ENCODE measurements at regions not wholly inside any gene's neighbourhood (a gene's known extent, or its start where the extent isn't known, plus 50 kb on each side); places are given as distances from the start of the nearest gene placed in this dataset.
"Not testable (repeated sequence)": the region's sequence is repeated elsewhere in the genome, so short reads cannot be mapped to it uniquely, and the experiment has no call there.

DNA sequence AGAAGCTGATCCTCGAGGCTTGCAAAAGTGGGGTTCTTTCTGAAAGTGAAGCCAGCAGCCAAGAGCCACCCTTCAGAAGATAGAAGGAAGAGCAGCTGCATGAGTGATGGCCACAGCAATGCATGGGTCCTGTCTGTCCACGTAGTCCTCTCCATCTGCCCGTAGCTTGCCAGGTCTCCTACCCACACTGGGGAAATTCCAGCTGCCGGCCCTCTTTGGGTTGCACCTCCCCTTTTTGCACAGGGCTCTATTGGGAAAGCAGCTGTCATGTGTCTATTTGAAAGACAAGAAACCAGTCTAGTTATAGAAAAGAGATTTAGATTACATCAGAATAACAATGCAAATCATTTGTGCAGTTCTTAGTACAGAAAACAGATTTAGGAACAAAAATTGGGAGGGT is 204.4 kb downstream of the GIPC2 start:
- no peak for DNase-seq

DNA sequence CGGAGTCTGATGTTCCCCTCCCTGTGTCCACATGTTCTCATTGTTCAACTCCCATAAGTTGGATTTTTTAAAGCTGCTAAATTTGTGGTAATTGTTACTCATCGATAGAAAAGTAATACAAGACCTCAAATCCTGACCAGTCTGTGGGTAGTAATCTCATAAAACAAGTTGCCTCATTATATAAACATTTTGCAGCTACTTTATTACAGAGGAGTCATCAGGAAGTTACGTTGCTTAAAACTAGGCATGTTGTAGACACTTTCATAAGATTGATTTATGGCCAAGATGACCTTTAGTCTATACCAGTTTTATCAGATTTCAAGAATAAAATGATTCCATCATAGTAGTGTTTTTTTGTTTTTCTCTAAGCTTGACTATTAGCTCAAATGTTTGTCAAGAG is 208.8 kb downstream of the GIPC2 start:
- DNase-seq = no peak

DNA sequence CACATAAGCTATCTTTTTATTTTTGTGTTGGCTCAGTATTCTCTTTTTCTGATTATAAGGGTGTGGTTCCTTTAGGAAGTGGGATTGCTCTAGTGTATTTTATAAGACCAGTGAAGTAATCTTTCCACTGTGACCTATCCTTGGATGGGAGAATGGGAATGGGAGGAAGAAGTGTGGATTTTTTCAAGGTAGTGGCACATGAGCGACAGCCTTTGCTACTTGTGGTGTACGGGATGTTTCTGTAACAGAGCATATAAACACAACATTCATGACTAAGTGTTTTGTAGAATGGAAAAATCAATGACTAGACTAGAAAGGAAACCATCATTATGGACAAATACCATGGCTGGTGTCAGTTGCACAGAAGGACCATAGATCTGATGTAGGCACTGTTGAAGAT is 209.6 kb downstream of the GIPC2 start:
- DNase-seq = no peak

DNA sequence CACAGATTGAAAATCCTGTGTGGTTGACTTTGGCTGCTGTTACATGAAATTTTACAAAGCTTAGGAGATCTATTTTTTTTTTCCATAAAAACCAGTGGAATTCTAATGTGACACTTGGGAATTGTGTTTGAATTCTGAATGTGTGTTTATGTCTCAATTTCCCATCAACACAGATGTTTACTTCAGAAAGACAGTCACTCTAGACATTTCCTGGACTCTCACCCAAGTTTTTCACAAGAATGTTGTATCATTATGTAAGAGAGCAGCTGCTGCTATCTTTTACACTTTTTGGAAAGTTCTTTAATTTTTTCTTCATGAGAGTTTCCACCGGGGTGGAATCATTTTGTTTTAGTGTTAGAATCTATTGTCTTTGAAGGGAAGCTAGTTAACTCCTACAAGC is 210.1 kb downstream of the GIPC2 start:
- no peak for DNase-seq

DNA sequence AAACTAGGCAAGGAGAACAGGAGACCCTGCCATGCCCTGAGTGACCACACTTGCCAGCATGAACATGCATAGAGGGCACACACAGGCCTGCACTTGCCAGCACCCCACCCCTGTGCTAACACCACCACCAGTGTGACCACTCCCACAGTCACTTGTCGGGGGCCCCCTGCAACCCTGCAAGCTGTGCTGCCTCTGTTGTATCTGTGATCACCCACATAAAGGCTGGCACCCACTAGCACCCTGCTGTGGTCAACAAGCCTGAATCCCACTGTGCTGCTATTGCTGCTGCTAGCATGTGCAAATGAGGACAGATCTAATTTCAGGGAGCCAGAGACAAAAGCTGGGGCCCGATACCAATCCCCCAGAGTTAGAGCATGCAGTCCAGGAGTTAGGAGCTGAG is 217.7 kb downstream of the GIPC2 start:
- no peak for DNase-seq

DNA sequence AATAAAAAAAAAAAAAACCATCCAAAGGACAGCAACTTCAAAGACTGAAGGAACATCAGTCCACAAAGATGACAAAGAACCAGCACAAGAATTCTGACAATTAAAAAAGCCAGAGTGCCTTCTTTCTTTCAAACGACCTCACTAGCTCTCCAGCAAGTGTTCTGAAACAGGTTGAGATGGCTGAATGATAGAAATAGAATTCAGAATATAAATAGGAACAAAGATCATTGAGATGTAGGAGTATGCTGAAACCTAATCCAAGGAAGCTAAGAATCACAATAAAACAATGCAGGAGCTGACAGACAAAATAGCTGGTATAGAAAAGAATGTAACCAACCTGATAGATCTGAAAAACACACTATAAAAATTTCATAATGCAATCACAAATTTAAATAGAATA is 218.2 kb downstream of the GIPC2 start:
- no peak for DNase-seq

DNA sequence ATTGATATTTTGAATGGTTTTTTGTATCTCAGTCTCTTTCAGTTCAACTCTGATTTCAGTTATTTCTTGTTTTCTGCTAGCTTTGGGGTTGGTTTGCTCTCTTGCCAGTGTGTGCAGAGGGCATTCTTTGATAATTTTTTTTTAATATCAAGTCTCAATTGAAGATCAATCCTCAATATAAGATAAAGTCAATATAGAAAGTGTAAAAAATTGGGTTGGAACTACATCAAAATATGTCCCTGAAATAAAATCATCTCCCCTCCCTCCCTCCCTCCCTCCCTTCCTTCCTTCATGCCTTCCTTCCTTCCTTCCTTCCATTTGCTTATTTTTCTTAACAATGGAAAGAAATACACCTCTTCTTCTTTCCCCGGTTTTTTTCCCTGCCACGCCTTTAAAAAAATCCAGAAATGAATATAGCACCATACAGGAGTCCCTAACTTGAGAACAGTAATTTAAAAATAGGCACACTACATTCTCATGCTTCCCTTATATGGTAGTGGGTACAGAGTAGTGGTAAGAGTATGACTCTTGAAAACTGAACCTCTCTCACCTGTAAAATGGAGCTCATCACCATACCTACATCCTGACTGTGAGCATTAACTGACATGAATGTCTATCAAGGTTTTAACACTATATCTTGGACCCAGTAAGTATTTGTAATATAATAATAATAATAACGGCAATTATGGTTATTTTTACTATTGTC is 221.9 kb downstream of the GIPC2 start:
- DNase-seq = no peak

DNA sequence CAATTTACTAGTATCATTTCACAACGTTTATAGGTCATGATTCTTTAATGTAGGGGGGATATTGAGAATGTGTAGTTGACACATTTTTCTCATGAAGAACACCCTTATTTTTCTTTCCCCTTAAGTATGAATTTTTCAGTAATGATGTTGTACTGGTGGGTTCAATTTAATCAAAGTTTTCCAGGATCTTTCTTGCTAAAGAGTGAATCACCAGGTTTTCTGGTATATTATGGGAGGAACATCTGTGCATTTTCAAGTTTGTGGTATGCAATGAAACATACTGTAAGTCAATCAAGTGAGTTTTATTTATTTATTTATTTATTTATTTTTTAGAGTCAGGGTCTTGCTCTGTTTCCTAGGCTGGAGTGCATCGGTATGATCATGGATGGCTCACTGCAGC is 221.2 kb upstream of the PTGFR start:
- no peak for DNase-seq

DNA sequence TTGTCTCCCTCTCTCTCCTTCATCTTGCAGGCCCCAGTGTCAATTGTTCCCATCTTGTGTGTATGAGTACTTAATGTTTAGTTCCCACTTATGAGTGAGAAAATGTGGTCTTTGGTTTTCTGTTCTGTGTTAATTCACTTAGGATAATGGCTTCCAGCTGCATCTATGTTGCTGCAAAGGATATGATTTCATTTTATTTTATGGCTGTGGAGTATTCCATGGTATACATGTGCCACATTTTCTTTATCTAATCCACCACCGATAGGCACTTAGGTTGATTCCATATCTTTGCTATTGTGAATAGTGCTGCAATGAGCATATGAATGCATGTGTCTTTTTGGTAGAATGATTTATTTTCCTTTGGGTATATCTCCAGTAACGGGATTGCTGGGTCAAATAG is 219.4 kb upstream of the PTGFR start:
- not testable (repeated sequence) for DNase-seq

DNA sequence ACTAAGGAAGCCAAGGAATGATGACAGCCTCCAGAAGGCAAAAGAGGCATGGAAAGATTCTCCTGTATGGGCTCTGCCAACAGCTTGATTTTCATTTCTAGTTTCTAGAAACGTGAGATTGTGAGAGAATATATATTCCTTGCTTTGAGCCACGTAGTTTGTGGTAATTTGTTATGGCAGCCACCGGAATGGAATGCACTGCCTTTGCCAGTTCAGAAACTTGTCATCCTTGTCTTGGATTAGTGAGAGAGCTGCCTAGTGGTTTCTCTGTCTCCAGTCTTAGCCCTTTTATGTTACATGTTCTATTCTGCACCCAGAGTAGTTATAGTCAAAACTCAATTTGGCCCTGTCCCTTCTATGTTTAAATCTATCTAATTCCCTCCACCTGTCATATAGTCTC is 216.0 kb upstream of the PTGFR start:
- no peak for DNase-seq

DNA sequence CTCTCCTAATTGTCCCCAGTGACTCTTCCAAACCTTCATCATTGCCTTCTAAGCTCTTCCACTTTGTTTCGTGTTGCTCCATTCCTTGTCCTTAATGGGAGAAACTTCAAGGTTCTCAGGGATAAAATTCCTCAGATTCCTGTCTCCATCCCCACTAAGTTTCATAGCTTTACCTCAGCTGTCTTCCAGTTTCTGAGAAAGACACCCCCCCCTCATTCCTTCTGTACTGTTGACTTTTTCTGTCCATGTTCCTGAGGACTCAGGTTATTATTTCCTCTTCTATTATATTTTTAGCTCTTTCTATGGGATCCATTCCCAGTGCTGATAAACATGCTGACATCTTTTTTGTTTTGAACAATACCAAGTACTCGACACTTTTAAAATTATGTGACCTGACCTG is 215.3 kb upstream of the PTGFR start:
- no peak for DNase-seq

DNA sequence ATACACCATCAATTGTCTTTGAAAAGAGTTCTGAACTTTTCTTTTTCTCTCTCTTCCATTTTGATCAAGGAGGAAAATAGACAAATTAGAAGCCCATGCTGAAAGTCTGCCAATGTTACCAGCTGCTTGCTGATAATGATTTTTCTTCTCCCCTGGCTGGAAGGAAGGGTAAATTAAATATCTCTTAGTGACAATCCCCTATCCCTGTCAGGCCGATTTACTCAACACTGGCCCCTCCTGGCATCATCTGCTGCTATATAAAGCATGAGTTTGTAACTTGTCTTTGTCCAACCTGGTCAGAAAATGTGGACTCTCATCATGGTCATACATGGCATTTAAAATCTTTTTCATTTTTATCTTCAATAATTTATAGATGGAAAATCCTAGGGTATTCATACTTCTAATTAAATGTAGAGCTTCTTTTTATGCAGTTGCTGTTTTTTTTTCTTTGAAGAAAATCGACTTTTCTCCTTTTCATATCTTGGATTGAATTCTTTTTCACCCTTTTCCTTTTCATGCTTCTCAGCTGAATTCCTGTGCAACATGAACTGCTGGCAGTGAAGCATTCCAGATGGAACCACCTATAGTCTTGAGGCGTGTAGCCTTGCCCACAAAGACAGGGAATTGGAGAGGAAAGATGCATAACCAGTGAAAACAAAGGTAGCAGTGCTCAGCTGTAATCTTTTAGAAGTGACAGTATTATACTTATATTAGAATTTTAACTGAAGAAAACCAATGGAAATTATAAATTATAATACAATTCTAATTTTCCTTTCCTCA is 214.7 kb upstream of the PTGFR start:
- DNase-seq = no peak

DNA sequence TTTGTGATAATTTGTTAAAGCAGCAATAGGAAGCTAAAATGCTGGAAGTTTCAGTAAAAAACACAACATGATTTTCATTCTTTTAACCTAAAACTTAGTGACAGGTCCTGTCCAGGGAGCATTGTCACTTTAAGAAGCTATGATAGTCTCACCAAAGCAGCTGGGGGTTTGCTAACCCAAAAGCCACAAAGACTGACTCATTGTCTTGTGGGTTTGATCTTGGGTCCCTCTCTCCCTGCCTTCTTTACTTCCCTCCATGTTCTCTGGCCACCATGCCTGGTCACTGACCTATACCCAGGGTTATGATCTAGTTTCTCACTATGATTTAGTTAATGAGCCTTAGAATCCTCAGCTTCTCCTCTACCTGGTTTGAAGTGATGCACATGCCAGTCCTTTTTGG is 213.5 kb upstream of the PTGFR start:
- DNase-seq = no peak

DNA sequence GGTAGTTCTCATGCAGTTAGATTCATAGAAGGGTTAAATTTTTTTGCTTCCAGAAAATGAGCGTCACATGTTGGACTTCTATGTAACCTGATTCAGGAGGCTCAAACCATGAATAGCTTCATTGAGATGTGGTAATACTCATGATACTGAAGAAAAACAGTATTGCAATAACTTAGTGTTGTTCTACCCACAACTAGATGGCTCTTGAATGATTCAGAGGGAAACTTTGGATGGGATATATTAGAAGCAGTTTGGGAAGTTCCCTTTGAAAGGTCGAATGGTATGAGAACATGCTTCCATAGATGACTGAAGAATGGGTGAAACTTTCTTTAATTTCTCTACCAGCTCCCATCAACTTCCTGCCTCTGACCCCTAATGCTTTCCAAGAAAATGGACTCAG is 211.7 kb upstream of the PTGFR start:
- DNase-seq = no peak

DNA sequence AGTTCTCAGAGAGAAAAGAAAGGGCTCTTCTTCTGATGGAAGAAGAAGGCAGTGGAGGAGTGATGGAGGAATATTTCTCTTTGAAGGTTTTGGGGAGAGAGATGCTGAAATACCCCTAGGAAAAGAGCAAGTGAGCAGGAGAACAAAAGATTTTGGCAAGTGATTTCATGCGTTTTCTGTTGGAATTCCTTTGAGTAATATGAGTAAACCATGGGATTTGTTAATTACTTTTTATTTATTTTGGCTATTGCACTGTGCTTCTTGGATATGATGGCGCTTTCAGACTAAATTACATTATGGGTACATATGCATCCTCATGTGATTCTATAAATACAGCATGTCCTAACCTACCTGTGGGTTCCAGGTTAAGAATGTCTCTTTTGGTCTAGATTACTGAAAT is 210.1 kb upstream of the PTGFR start:
- no peak for DNase-seq

DNA sequence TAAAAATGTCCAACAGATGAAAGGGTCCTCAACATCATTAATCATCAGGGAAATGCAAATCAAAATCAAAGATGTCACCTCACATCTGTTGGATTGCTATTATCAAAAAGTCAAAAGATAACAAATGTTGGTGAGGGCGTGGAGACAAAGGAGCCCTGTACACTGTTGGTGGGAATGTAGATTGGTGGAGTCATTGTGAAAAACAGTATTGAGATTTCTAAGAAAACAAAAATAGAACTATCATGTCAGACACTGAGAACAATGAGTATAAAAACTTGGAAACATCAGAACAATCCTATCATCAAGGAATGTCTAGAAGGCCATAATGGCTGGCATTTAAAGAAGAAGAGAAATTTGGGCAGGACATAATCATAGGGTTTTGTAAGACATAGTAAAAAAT is 209.2 kb upstream of the PTGFR start:
- no peak for DNase-seq

DNA sequence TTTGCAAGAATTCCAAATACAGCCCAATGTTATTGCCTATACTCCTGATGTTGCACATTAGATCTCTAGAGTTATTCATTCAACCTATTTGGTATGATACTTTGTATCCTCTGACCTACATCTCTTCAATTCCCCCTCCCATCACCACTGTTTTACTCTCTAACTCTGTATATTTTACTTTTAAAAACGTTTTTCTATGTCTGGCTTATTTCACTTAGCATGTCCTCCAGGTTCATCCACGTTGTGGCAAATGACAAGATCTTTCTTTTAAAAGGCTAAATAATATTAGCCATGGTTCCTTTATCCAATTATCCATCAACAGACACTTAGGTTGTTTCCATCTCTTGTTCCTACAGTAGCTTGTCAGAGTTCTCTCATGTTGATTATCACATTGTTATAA is 207.1 kb upstream of the PTGFR start:
- no peak for DNase-seq

DNA sequence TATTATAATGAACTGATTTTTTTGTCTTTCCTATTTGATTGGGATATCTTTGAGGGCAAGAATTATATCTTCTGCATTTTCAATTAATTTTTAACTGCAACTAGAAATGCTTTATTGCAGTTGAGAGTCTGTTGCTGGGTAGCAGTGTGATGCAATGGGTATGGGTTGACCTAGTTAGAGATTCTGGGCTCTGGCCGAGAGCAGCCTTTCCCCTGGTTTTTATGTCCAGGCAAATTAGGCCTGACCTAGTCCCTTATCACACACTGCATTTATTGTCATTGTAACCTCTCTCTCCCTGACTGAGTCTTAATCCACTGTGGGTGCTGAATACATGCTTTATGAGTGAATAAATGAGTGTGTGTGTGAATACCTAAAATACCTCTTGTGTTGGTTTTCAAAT is 206.4 kb upstream of the PTGFR start:
- DNase-seq = no peak

DNA sequence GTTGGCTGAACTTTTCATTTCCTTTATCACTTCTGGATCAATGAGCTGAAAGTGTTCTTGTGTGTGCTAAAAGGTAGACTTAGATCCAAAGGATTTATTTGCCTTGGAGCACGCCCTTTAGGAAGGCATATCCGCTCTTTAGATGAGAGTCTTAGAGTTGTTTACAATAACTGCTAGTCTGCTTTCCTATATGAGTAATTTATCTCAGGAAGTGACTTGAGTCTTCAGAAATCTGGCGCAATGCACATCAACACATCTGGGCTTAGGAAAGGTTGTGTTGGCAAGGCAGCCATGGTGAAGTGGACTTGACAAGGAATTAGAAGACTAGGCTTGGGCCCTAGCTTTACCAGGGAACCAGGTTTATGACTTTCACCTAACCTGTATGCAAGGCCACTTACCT is 204.1 kb upstream of the PTGFR start:
- no peak for DNase-seq

DNA sequence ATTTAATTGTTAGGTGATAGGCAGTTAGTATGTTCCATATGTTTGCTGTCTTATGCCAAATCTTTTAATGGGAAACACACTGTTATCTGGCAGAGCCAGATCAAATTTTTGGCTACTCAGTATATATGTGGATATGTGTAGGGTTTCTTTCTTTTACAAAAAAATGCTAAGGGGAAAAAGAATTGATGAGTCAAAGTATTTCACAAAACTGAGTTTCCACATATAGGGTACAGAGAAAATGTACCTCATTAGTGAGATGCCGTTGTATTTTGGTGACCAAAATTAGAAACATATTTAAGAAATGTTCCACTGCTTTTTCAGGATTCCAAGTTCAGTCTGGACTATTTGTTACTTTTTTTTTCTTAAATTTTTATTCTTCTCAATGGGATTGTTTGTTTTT is 201.2 kb upstream of the PTGFR start:
- no peak for DNase-seq

DNA sequence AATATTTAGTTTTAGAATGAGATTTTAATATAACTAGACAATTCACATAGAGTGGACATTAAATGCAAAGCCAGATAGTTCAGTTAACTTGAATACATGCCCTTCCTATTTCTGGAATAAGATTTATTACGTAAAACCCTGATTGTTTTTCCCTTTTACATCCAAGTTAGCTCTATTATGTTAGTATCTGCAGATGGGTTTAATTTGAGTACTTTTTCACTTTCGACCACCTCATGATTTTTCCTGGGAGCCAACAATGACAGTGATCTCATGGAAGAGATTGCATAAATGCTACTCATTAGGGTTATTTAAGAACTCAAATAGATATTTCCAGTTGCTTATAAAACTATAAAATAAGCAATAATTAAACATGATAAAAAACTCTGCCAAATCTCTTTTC is 199.4 kb upstream of the PTGFR start:
- DNase-seq = no peak

DNA sequence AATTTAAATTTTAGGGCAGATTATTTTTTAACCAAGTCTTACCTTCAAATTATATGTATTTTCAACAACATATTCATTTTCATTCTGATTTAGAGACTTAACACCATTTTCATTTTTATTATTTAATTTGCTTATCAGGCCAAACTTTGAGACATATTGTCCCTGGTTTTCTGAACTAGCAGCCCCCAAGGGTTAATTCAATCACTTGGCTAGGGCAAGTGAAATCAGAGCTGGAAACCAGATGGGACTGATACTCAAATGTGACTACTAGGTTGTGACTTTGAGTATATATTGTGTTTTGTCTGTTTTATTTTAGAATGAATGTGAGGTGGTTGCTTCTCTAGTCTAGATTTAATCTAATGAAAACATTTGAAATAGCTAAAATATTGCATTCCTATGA is 198.9 kb upstream of the PTGFR start:
- DNase-seq = no peak

DNA sequence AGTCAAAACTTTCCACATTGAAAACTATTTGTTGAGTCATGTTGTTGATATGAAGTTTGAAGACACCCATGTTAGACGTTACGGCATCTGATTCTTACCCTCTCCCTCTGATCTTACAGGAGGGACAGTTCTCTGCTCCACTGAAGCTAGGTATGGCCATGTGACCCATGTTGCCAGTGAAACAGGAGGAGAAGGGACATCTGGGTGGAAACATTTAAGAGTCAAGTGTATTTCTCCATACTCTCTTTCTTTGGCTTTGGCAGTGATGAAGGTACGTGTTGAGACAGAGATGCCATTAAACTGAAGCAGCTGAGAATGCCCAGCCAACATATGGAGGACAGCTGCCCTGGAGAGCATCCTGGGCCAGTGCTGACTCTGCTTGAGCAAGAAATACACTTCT is 198.4 kb upstream of the PTGFR start:
- no peak for DNase-seq

DNA sequence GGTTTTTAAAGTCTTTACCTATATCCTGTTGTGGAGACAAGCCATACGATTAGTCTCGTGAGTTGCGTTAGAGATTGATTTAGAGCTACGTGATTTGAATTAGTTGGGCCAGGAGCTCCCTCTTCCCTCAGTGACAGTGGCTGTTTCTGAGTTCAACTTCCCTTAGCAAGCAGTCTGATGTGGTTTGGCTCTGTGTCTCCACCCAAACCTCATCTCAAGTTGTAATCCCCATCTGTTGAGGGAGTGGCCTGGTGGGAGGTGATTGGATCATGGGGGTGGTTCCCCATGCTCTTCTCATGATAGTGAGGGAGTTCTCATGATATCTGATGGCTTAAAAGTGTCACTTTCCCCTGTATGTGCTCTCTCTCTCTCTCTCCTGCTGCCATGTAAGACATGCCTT is 192.9 kb upstream of the PTGFR start:
- no peak for DNase-seq

DNA sequence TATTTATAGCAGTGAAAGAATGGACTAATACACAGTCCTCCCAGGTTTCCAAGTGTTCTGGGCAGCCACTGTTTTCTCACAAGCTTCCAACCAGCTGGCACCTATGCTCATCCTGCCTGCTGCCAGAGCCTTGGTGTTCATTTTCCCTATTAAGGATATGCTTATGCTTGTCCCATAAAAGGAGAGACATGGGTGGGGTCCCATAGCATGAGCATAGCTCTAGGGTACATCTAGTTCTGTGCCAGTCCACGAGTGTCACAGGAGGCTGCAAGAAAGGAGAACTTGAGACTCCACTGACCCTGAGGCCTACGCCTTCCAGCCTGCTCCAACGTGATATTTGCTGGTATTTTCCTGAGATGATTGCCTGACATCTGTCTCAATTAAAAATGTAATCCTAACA is 192.4 kb upstream of the PTGFR start:
- no peak for DNase-seq

Measured in DMS53 (cell line).